ENCODE measurements at regions not wholly inside any gene's neighbourhood (a gene's known extent, or its start where the extent isn't known, plus 50 kb on each side); places are given as distances from the start of the nearest gene placed in this dataset.

DNA sequence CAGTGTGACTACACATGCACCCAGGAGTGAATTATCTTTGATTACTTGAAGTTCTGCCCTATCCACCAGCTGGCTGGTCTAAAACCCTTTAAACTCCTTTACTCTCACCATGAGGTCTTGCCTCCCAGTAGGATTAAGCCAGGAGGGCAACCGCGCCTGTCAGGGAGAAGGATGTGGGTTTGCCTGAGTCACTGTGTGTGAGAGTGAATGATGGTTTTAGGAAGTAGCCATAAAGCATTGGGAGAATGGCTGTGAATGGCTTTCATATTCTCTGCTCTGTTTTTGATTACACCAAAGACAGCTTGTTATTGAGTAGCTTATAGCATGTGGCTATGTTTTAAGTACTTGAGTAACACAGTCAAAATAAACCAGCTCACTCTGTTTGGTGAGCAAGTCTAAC is 637.7 kb upstream of the TBL1XR1 start:
- TF ChIP-seq, protein P1, sequence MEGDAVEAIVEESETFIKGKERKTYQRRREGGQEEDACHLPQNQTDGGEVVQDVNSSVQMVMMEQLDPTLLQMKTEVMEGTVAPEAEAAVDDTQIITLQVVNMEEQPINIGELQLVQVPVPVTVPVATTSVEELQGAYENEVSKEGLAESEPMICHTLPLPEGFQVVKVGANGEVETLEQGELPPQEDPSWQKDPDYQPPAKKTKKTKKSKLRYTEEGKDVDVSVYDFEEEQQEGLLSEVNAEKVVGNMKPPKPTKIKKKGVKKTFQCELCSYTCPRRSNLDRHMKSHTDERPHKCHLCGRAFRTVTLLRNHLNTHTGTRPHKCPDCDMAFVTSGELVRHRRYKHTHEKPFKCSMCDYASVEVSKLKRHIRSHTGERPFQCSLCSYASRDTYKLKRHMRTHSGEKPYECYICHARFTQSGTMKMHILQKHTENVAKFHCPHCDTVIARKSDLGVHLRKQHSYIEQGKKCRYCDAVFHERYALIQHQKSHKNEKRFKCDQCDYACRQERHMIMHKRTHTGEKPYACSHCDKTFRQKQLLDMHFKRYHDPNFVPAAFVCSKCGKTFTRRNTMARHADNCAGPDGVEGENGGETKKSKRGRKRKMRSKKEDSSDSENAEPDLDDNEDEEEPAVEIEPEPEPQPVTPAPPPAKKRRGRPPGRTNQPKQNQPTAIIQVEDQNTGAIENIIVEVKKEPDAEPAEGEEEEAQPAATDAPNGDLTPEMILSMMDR (IDR thresholded peaks at IDR 0.05; ENCODE audit: low read depth, low read length, missing control alignments) = no peak
- no peak overlapping the region for H3K4me3 ChIP-seq (ENCODE audit: low read depth, low read length)
- no peak for DNase-seq (ENCODE audit: low read depth)

DNA sequence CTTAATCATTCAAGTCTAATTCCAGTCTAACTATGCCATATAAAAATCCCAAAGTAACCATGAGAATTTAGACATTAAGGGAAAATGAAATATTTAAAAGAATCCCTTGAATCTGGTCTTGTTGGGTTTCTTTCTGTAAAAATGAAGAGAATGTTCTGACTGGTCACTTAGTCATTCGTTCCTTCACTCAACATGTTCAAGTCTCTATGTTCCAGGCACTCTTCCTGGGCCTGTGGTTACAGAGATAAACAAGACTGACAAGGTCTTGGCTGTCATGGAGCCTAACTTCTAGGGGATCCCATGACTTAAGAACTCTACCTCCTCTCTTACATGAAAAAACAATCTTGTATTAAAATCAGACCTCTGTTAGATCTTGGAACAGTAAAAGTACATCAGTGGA is 638.6 kb upstream of the TBL1XR1 start:
- TF ChIP-seq, protein P1 (IDR thresholded peaks at IDR 0.05; ENCODE audit: low read depth, low read length, missing control alignments) = no peak
- no peak for DNase-seq (ENCODE audit: low read depth)
- H3K4me3 ChIP-seq (ENCODE audit: low read depth, low read length) = no peak overlapping the region

DNA sequence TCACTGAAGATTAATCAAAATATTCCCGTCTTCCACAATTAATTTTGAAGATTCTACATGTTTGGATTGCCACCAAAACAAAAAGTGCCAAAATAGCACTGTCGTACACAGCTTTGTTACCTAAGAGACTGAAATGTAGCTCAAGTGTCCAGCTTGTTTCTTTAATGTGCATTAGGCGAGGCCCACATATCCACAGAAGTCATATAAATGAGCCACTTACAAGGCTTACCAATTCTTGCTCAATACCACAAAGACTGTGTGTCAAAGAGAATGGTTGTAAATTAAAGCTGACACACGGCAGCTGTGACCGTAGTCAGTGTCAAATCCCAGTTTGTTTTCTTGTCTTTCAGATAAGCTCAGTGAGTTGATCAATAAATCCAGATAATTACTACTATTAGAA is 639.4 kb upstream of the TBL1XR1 start:
- TF ChIP-seq, protein P1 (IDR thresholded peaks at IDR 0.05; ENCODE audit: low read depth, low read length, missing control alignments) = no peak
- DNase-seq (ENCODE audit: low read depth) = no peak
- no peak overlapping the region for H3K4me3 ChIP-seq (ENCODE audit: low read depth, low read length)

DNA sequence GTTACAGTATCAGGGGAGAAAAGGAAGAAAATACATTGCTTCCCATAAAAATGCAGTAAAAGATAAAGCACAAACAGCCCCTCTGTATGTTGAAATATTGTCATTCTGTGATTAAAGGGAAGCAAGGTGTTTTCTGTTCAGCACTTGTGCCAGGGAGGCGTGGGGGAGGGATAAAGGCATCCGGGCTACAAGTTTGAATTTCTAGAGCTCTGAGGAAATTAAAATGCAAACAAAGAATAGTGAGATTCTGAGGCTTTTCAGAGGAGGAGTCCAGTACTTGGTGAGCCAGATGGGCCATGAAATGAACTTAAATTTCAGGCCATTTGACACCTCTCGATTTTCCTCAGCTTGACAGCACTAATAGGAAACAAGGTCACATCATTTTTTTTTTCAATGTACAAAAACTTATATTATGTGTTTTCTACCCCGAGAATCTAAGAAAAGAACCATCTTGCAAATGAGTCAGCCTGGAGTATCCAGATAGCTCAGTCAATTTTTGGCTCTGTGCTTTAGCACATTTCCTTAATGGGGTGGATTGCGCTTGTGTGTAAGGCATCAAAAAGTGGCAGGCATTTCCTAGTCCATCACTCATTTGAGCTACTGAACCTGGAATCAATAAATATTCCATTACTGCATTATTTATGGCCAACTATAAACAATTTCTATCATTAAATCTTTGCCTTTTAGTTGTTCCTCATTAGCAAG is 640.8 kb upstream of the TBL1XR1 start:
- TF ChIP-seq, protein P1 (IDR thresholded peaks at IDR 0.05; ENCODE audit: low read depth, low read length, missing control alignments) = no peak
- no peak for DNase-seq (ENCODE audit: low read depth)
- H3K4me3 ChIP-seq (ENCODE audit: low read depth, low read length) = no peak overlapping the region

DNA sequence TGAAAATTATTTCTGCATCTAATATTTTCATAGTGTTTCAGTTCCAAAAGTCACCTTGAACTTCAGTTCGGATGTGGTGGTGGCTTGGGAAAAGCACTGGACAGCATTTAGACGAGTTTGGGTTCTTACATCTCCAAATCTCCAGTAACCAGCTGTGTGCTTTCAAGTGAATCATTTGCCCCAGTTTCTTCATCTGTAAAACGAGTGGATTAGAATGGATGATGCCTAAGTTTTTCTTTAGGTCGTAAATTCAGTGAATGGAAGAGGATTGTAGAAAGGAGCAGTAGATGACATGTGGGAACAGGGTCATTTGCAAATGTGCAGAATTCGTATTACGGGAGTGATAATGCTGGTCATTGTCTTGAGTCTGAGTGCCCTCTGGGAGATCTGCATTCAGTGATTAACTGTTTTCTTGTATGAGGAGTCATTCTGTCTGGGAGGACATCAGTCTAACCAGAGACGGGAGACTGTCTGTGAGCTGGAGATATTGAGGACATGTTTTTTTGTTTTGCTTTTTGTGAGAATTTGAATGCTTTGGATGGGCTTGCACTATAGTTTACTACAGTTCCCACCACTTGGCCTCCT is 641.6 kb upstream of the TBL1XR1 start:
- no peak overlapping the region for H3K4me3 ChIP-seq (ENCODE audit: low read depth, low read length)
- no peak for DNase-seq (ENCODE audit: low read depth)
- TF ChIP-seq, protein P1 (IDR thresholded peaks at IDR 0.05; ENCODE audit: low read depth, low read length, missing control alignments) = no peak

DNA sequence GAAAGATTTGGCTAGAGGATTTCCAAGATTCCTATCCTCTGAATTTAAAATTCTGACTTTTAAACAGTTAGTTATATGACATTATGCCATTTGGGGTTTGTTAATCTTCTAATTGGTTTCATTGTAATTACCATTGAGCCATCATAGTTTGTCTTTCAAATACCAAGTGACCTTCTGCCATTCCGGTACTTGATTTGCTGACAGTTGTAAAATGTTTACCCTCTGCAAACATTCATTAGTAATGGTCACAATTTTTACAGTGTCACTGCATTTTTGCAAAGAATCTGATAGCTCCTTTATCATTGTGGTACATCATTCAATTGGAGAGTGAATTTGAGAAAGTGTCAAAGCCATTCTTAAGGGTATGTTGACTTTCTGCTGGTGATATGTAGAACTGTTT is 645.0 kb upstream of the TBL1XR1 start:
- DNase-seq (ENCODE audit: low read depth) = no peak
- H3K4me3 ChIP-seq (ENCODE audit: low read depth, low read length) = no peak overlapping the region
- TF ChIP-seq, protein P1 (IDR thresholded peaks at IDR 0.05; ENCODE audit: low read depth, low read length, missing control alignments) = no peak

Measured in GM12864 (cell line).